ENCODE measurements at regions not wholly inside any gene's neighbourhood (a gene's known extent, or its start where the extent isn't known, plus 50 kb on each side); places are given as distances from the start of the nearest gene placed in this dataset.
"Not testable (repeated sequence)": the region's sequence is repeated elsewhere in the genome, so short reads cannot be mapped to it uniquely, and the experiment has no call there.

GRCh38 chr10:10734356-10735064, 283.2 kb upstream of the CELF2 start:
- H3K4me1 ChIP-seq (ENCODE audit: control insufficient read depth, insufficient read depth, low read length), result peaks cover 2% of the 10 kb centered on the region
- WGBS, result 49% methylated on average over 5 of the region's 5 CpGs
- no peaks in the 10 kb centered on the region for H3K27me3 ChIP-seq (ENCODE audit: control insufficient read depth, insufficient read depth)
- H3K27ac ChIP-seq (ENCODE audit: low read length), result no peak overlapping the region
- intact Hi-C loops (cut with DNase I), result no loop called here
- ATAC-seq, result peak in 1 of 2 donors; percentile 52
- H3K9me3 ChIP-seq (ENCODE audit: control insufficient read depth, low read length), result no peaks in the 10 kb centered on the region
- DNase-seq, result no peak
- no peak overlapping the region for H3K4me3 ChIP-seq (ENCODE audit: low read length)

- ATAC-seq, result no peak
- Histone ChIP-seq H3K4me3 (ENCODE audit: low read length) (no peak overlapping the region), H3K27ac (ENCODE audit: low read length) (no peak overlapping the region), H3K27me3 (ENCODE audit: control insufficient read depth, insufficient read depth) (no peaks in the 10 kb centered on the region), H3K9me3 (ENCODE audit: control insufficient read depth, low read length) (no peaks in the 10 kb centered on the region), H3K4me1 (ENCODE audit: control insufficient read depth, insufficient read depth, low read length) (no peaks in the 10 kb centered on the region)
- no peak for DNase-seq
- 81% methylated on average over 6 of the region's 6 CpGs for WGBS
- intact Hi-C loops (cut with DNase I), result no loop called here
Observed at GRCh38 chr10:10745291-10745690, 272.4 kb upstream of the CELF2 start.

- no peaks in the 10 kb centered on the region for H3K27me3 ChIP-seq (ENCODE audit: control insufficient read depth, insufficient read depth)
- ATAC-seq (no peak), DNase-seq (no peak)
- WGBS, result 96% methylated on average over 9 of the region's 9 CpGs
- intact Hi-C loops (cut with DNase I), result no loop called here
- H3K4me3 ChIP-seq (ENCODE audit: low read length), result no peak overlapping the region
- no peaks in the 10 kb centered on the region for H3K9me3 ChIP-seq (ENCODE audit: control insufficient read depth, low read length)
- H3K4me1 ChIP-seq (ENCODE audit: control insufficient read depth, insufficient read depth, low read length), result peaks cover 9% of the 10 kb centered on the region
- no peak overlapping the region for H3K27ac ChIP-seq (ENCODE audit: low read length)
Observed at GRCh38 chr10:10755490-10755889, 262.2 kb upstream of the CELF2 start.

- peaks cover 8% of the 10 kb centered on the region for H3K4me1 ChIP-seq (ENCODE audit: control insufficient read depth, insufficient read depth, low read length)
- H3K9me3 ChIP-seq (ENCODE audit: control insufficient read depth, low read length), result no peaks in the 10 kb centered on the region
- no peak for DNase-seq
- peak in 1 of 2 donors; percentile 34 for ATAC-seq
- no peak overlapping the region for H3K27ac ChIP-seq (ENCODE audit: low read length)
- intact Hi-C loops (cut with DNase I), result no loop called here
- no peak overlapping the region for H3K4me3 ChIP-seq (ENCODE audit: low read length)
- 54% methylated on average over 4 of the region's 4 CpGs for WGBS
- no peaks in the 10 kb centered on the region for H3K27me3 ChIP-seq (ENCODE audit: control insufficient read depth, insufficient read depth)
Observed at GRCh38 chr10:10758306-10758705, 259.4 kb upstream of the CELF2 start.

- H3K9me3 ChIP-seq (ENCODE audit: control insufficient read depth, low read length); ATAC-seq; H3K4me3 ChIP-seq (ENCODE audit: low read length); H3K4me1 ChIP-seq (ENCODE audit: control insufficient read depth, insufficient read depth, low read length); intact Hi-C loops (cut with DNase I); H3K27me3 ChIP-seq (ENCODE audit: control insufficient read depth, insufficient read depth); DNase-seq; H3K27ac ChIP-seq (ENCODE audit: low read length): not testable (repeated sequence)
- 87% methylated on average over 7 of the region's 7 CpGs for WGBS
Observed at GRCh38 chr10:10759806-10760205, 257.9 kb upstream of the CELF2 start.

- H3K4me3 ChIP-seq (ENCODE audit: low read length), result no peak overlapping the region
- intact Hi-C loops (cut with DNase I), result no loop called here
- H3K27ac ChIP-seq (ENCODE audit: low read length), result no peak overlapping the region
- H3K27me3 ChIP-seq (ENCODE audit: control insufficient read depth, insufficient read depth), result no peaks in the 10 kb centered on the region
- DNase-seq (no peak), ATAC-seq (no peak)
- 87% methylated on average over 7 of the region's 7 CpGs for WGBS
- H3K9me3 ChIP-seq (ENCODE audit: control insufficient read depth, low read length), result no peaks in the 10 kb centered on the region
- no peaks in the 10 kb centered on the region for H3K4me1 ChIP-seq (ENCODE audit: control insufficient read depth, insufficient read depth, low read length)
Observed at GRCh38 chr10:10765017-10765416, 252.7 kb upstream of the CELF2 start.

- no peak for DNase-seq
- Histone ChIP-seq H3K27me3 (ENCODE audit: control insufficient read depth, insufficient read depth) (no peaks in the 10 kb centered on the region), H3K4me3 (ENCODE audit: low read length) (no peak overlapping the region), H3K9me3 (ENCODE audit: control insufficient read depth, low read length) (no peaks in the 10 kb centered on the region), H3K4me1 (ENCODE audit: control insufficient read depth, insufficient read depth, low read length) (no peaks in the 10 kb centered on the region), H3K27ac (ENCODE audit: low read length) (no peak overlapping the region)
- intact Hi-C loops (cut with DNase I), result no loop called here
- ATAC-seq, result no peak
- 87% methylated on average over 3 of the region's 3 CpGs for WGBS
Observed at GRCh38 chr10:10772411-10772810, 245.3 kb upstream of the CELF2 start.

- ATAC-seq (no peak), DNase-seq (no peak)
- intact Hi-C loops (cut with DNase I), result no loop called here
- Histone ChIP-seq H3K9me3 (ENCODE audit: control insufficient read depth, low read length) (no peaks in the 10 kb centered on the region), H3K27me3 (ENCODE audit: control insufficient read depth, insufficient read depth) (no peaks in the 10 kb centered on the region), H3K4me1 (ENCODE audit: control insufficient read depth, insufficient read depth, low read length) (no peaks in the 10 kb centered on the region), H3K4me3 (ENCODE audit: low read length) (no peak overlapping the region), H3K27ac (ENCODE audit: low read length) (no peak overlapping the region)
- WGBS, result 78% methylated on average over 6 of the region's 6 CpGs
Observed at GRCh38 chr10:10772874-10773508, 244.7 kb upstream of the CELF2 start.

GRCh38 chr10:10774416-10774815, 243.3 kb upstream of the CELF2 start:
- H3K4me3 ChIP-seq (ENCODE audit: low read length), result no peak overlapping the region
- ATAC-seq (no peak), DNase-seq (no peak)
- H3K9me3 ChIP-seq (ENCODE audit: control insufficient read depth, low read length), result no peaks in the 10 kb centered on the region
- no peaks in the 10 kb centered on the region for H3K4me1 ChIP-seq (ENCODE audit: control insufficient read depth, insufficient read depth, low read length)
- WGBS, result 97% methylated on average over 9 of the region's 9 CpGs
- intact Hi-C loops (cut with DNase I), result no loop called here
- no peaks in the 10 kb centered on the region for H3K27me3 ChIP-seq (ENCODE audit: control insufficient read depth, insufficient read depth)
- H3K27ac ChIP-seq (ENCODE audit: low read length), result no peak overlapping the region

GRCh38 chr10:10776363-10776762, 241.3 kb upstream of the CELF2 start:
- ATAC-seq, result no peak
- DNase-seq, result no peak
- H3K27me3 ChIP-seq (ENCODE audit: control insufficient read depth, insufficient read depth), result no peaks in the 10 kb centered on the region
- no peaks in the 10 kb centered on the region for H3K9me3 ChIP-seq (ENCODE audit: control insufficient read depth, low read length)
- no peak overlapping the region for H3K27ac ChIP-seq (ENCODE audit: low read length)
- no peak overlapping the region for H3K4me3 ChIP-seq (ENCODE audit: low read length)
- WGBS, result 96% methylated on average over 9 of the region's 9 CpGs
- H3K4me1 ChIP-seq (ENCODE audit: control insufficient read depth, insufficient read depth, low read length), result no peaks in the 10 kb centered on the region
- intact Hi-C loops (cut with DNase I), result no loop called here

GRCh38 chr10:10777279-10777678, 240.4 kb upstream of the CELF2 start:
- DNase-seq, result no peak
- WGBS, result 88% methylated on average over 5 of the region's 5 CpGs
- H3K27me3 ChIP-seq (ENCODE audit: control insufficient read depth, insufficient read depth), result no peaks in the 10 kb centered on the region
- no peak overlapping the region for H3K27ac ChIP-seq (ENCODE audit: low read length)
- H3K4me3 ChIP-seq (ENCODE audit: low read length), result no peak overlapping the region
- intact Hi-C loops (cut with DNase I), result no loop called here
- no peaks in the 10 kb centered on the region for H3K4me1 ChIP-seq (ENCODE audit: control insufficient read depth, insufficient read depth, low read length)
- H3K9me3 ChIP-seq (ENCODE audit: control insufficient read depth, low read length), result no peaks in the 10 kb centered on the region
- no peak for ATAC-seq

Data from right cardiac atrium (tissue), 5 donors.